ENCODE measurements at regions not wholly inside any gene's neighbourhood (a gene's known extent, or its start where the extent isn't known, plus 50 kb on each side); places are given as distances from the start of the nearest gene placed in this dataset.

- TF ChIP-seq CTCF (conservative IDR thresholded peaks at IDR 0.05) = no peak
- no peak for TF ChIP-seq EZH2 (IDR thresholded peaks at IDR 0.05; ENCODE audit: low read depth)
These were observed 90.0 kb downstream of the TEX29 start for GRCh38 chr13:111410232-111411021.

All from PC-9 (cell line).